ENCODE measurements at regions not wholly inside any gene's neighbourhood (a gene's known extent, or its start where the extent isn't known, plus 50 kb on each side); places are given as distances from the start of the nearest gene placed in this dataset.

GRCh38 chr1:30452170-30452569 lies 271.2 kb downstream of the MATN1 start:
- no peak for TF ChIP-seq PHB2 (IDR thresholded peaks at IDR 0.05; ENCODE audit: partially characterized antibody)
- no peak for TF ChIP-seq ZNF562 (CRISPR knock-in tag; IDR thresholded peaks at IDR 0.05; ENCODE audit: borderline replicate concordance)
- no peak for TF ChIP-seq CTCF (CRISPR knock-in tag; IDR thresholded peaks at IDR 0.05)
- TF ChIP-seq, protein P1, sequence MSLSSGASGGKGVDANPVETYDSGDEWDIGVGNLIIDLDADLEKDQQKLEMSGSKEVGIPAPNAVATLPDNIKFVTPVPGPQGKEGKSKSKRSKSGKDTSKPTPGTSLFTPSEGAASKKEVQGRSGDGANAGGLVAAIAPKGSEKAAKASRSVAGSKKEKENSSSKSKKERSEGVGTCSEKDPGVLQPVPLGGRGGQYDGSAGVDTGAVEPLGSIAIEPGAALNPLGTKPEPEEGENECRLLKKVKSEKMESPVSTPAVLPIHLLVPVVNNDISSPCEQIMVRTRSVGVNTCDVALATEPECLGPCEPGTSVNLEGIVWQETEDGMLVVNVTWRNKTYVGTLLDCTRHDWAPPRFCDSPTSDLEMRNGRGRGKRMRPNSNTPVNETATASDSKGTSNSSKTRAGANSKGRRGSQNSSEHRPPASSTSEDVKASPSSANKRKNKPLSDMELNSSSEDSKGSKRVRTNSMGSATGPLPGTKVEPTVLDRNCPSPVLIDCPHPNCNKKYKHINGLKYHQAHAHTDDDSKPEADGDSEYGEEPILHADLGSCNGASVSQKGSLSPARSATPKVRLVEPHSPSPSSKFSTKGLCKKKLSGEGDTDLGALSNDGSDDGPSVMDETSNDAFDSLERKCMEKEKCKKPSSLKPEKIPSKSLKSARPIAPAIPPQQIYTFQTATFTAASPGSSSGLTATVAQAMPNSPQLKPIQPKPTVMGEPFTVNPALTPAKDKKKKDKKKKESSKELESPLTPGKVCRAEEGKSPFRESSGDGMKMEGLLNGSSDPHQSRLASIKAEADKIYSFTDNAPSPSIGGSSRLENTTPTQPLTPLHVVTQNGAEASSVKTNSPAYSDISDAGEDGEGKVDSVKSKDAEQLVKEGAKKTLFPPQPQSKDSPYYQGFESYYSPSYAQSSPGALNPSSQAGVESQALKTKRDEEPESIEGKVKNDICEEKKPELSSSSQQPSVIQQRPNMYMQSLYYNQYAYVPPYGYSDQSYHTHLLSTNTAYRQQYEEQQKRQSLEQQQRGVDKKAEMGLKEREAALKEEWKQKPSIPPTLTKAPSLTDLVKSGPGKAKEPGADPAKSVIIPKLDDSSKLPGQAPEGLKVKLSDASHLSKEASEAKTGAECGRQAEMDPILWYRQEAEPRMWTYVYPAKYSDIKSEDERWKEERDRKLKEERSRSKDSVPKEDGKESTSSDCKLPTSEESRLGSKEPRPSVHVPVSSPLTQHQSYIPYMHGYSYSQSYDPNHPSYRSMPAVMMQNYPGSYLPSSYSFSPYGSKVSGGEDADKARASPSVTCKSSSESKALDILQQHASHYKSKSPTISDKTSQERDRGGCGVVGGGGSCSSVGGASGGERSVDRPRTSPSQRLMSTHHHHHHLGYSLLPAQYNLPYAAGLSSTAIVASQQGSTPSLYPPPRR (CRISPR knock-in tag; IDR thresholded peaks at IDR 0.05; ENCODE audit: borderline replicate concordance) = no peak
- no peak for TF ChIP-seq POLR2A (IDR thresholded peaks at IDR 0.05; ENCODE audit: insufficient read depth in 1 of 2, low read depth in 2 of 2, low read length in 2 of 2)
- TF ChIP-seq ZFP1 (CRISPR knock-in tag; IDR thresholded peaks at IDR 0.05) = no peak
- TF ChIP-seq ZBTB21 (CRISPR knock-in tag; IDR thresholded peaks at IDR 0.05) = no peak
- TF ChIP-seq ATAD3A (CRISPR knock-in tag; IDR thresholded peaks at IDR 0.05) = no peak
